GM12892 (cell line): ENCODE measurements at regions not wholly inside any gene's neighbourhood (a gene's known extent, or its start where the extent isn't known, plus 50 kb on each side); places are given as distances from the start of the nearest gene placed in this dataset.

Experiments used
- POLR2A ChIP-seq: IDR thresholded peaks from 2 replicates; pipeline ENCODE4 v1.6.1; 2011; ENCODE audit warnings: low read depth, low read length, control low read depth
- POLR2AphosphoS5 ChIP-seq: IDR thresholded peaks from 2 replicates; pipeline ENCODE4 v1.6.1; 2011; ENCODE audit warnings: low read depth, low read length, control low read depth
- TAF1 ChIP-seq: IDR thresholded peaks from 2 replicates; pipeline ENCODE4 v1.6.1; 2011; ENCODE audit warnings: low read depth, mild to moderate bottlenecking, control low read depth, low read length, borderline replicate concordance

DNA sequence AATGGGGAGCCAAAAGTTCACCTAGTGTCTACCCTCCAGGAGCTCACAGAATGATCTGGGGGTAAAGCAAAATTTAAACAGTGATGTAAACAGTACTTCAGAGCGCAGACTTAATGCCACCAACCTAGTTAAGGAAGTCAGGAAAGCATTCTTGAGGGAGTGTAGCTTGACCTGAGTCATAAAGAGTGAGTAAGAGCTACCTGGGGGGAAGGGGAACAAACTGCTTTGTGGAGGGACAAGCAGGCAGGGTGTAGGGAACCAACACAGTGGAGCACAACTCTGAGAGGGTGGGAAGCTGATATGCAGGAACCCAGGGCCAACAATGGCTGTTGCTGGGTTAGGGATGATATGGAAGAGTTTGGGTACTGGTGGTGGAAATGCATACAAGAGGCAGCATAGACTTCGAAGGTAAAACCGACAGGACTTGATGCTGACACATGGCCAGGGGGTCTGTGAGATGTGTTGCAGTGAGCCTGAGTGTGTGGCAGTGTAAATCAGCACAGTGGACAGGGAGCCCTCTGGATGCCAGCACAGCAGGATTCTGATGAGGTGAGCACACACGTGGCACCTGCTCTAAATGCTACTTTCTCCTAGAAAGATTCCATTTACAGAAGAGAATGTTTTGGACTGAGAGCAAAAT lies 58.3 kb upstream of the CYP2D6 start:
- no peak for TF ChIP-seq POLR2AphosphoS5
- no peak for TF ChIP-seq TAF1
- TF ChIP-seq POLR2A, result no peak
